Myocyte (in vitro differentiated cells): ENCODE measurements at regions not wholly inside any gene's neighbourhood (a gene's known extent, or its start where the extent isn't known, plus 50 kb on each side); places are given as distances from the start of the nearest gene placed in this dataset.
A peak's percentile ranks its signal among the peaks of the same experiment; 100 is the strongest.
"Not testable (repeated sequence)": the region's sequence is repeated elsewhere in the genome, so short reads cannot be mapped to it uniquely, and the experiment has no call there.

Experiments used
- DNase-seq: peaks from one replicate; pipeline ENCODE4 v3.0.0-alpha.2; 2012; ENCODE audit warnings: low read depth

- DNase-seq: peak; percentile 7
These were observed 593.7 kb downstream of the DNAH5 start for GRCh38 chr5:13350767-13351166.

GRCh38 chr5:13348568-13348967, 595.9 kb downstream of the DNAH5 start:
- DNase-seq: no peak

- DNase-seq: peak; percentile 29
These were observed 598.1 kb downstream of the DNAH5 start for GRCh38 chr5:13346401-13346800.

GRCh38 chr5:13339093-13339492, 605.4 kb downstream of the DNAH5 start:
- no peak for DNase-seq

- DNase-seq: not testable (repeated sequence)
These were observed 609.5 kb downstream of the DNAH5 start for GRCh38 chr5:13335026-13335425.

GRCh38 chr5:13331585-13331984, 612.9 kb downstream of the DNAH5 start:
- DNase-seq: peak; percentile 5

- DNase-seq: no peak
These were observed 616.2 kb downstream of the DNAH5 start for GRCh38 chr5:13328316-13328715.

- DNase-seq: peak; percentile 9
These were observed 618.7 kb downstream of the DNAH5 start for GRCh38 chr5:13325765-13326164.

GRCh38 chr5:13322769-13323168, 621.7 kb downstream of the DNAH5 start:
- no peak for DNase-seq

GRCh38 chr5:13317654-13318053, 626.8 kb downstream of the DNAH5 start:
- peak; percentile 13 for DNase-seq

- peak; percentile 17 for DNase-seq
These were observed 628.3 kb downstream of the DNAH5 start for GRCh38 chr5:13316176-13316575.

GRCh38 chr5:13307480-13307879, 637.0 kb downstream of the DNAH5 start:
- no peak for DNase-seq

GRCh38 chr5:13303445-13303844, 641.0 kb downstream of the DNAH5 start:
- no peak for DNase-seq

- DNase-seq: no peak
These were observed 665.7 kb downstream of the DNAH5 start for GRCh38 chr5:13278811-13279210.

- DNase-seq: no peak
These were observed 666.3 kb downstream of the DNAH5 start for GRCh38 chr5:13278148-13278547.

- DNase-seq: no peak
These were observed 668.3 kb downstream of the DNAH5 start for GRCh38 chr5:13276156-13276555.

- DNase-seq: no peak
These were observed 680.8 kb downstream of the DNAH5 start for GRCh38 chr5:13263701-13264100.

- DNase-seq: no peak
These were observed 691.4 kb downstream of the DNAH5 start for GRCh38 chr5:13253111-13253510.

- DNase-seq: no peak
These were observed 691.8 kb downstream of the DNAH5 start for GRCh38 chr5:13252699-13253098.

GRCh38 chr5:13251623-13252376, 692.7 kb downstream of the DNAH5 start:
- no peak for DNase-seq

- DNase-seq: peak; percentile 10
These were observed 693.8 kb downstream of the DNAH5 start for GRCh38 chr5:13250464-13251291.

GRCh38 chr5:13249854-13250253, 694.6 kb downstream of the DNAH5 start:
- DNase-seq: peak; percentile 3

GRCh38 chr5:13248253-13248652, 696.2 kb downstream of the DNAH5 start:
- DNase-seq: peak; percentile 3
